NOMO-1 (cell line): ENCODE measurements at regions not wholly inside any gene's neighbourhood (a gene's known extent, or its start where the extent isn't known, plus 50 kb on each side); places are given as distances from the start of the nearest gene placed in this dataset.
"Not testable (repeated sequence)": the region's sequence is repeated elsewhere in the genome, so short reads cannot be mapped to it uniquely, and the experiment has no call there.

Experiments used
- DNase-seq, 2 experiments: peaks; one replicate each; lab custom pipeline; 2025; ENCODE audit not compliant: unreplicated experiment in 2 of 2; lab: John Stamatoyannopoulos, UW

- peak; percentile 81 to 88 for DNase-seq
Measured at GRCh38 chr14:23828616-23829015, 125.0 kb upstream of the DHRS4 start.

- DNase-seq: peak; percentile 46 to 59
Measured at GRCh38 chr14:23829736-23830471, 123.7 kb upstream of the DHRS4 start.

- peak; percentile 78 to 88 for DNase-seq
Measured at GRCh38 chr14:23831596-23831995, 122.0 kb upstream of the DHRS4 start.

GRCh38 chr14:23861666-23862065, 91.9 kb upstream of the DHRS4 start:
- no peak for DNase-seq

GRCh38 chr14:23862513-23862912, 91.1 kb upstream of the DHRS4 start:
- no peak for DNase-seq

GRCh38 chr14:23863836-23864235, 89.7 kb upstream of the DHRS4 start:
- no peak for DNase-seq

GRCh38 chr14:23864259-23864658, 89.3 kb upstream of the DHRS4 start:
- no peak for DNase-seq

GRCh38 chr14:23864861-23865260, 88.7 kb upstream of the DHRS4 start:
- no peak for DNase-seq

- no peak for DNase-seq
Measured at GRCh38 chr14:23865502-23865901, 88.1 kb upstream of the DHRS4 start.

GRCh38 chr14:23866269-23866668, 87.3 kb upstream of the DHRS4 start:
- no peak for DNase-seq

GRCh38 chr14:23869078-23869719, 84.4 kb upstream of the DHRS4 start:
- no peak for DNase-seq

- DNase-seq: no peak
Measured at GRCh38 chr14:23876160-23876750, 77.3 kb upstream of the DHRS4 start.

- no peak for DNase-seq
Measured at GRCh38 chr14:23877111-23877510, 76.5 kb upstream of the DHRS4 start.

GRCh38 chr14:23877538-23878180, 75.9 kb upstream of the DHRS4 start:
- no peak for DNase-seq

GRCh38 chr14:23881282-23881681, 72.3 kb upstream of the DHRS4 start:
- no peak for DNase-seq

- no peak for DNase-seq
Measured at GRCh38 chr14:23883684-23884540, 69.7 kb upstream of the DHRS4 start.

- no peak for DNase-seq
Measured at GRCh38 chr14:23884541-23884904, 69.0 kb upstream of the DHRS4 start.

GRCh38 chr14:23887536-23887935, 66.0 kb upstream of the DHRS4 start:
- no peak for DNase-seq

GRCh38 chr14:23891717-23892116, 61.9 kb upstream of the DHRS4 start:
- not testable (repeated sequence) for DNase-seq

GRCh38 chr14:23892289-23892688, 61.3 kb upstream of the DHRS4 start:
- DNase-seq: not testable (repeated sequence)
